ENCODE measurements at regions not wholly inside any gene's neighbourhood (a gene's known extent, or its start where the extent isn't known, plus 50 kb on each side); places are given as distances from the start of the nearest gene placed in this dataset.

DNA sequence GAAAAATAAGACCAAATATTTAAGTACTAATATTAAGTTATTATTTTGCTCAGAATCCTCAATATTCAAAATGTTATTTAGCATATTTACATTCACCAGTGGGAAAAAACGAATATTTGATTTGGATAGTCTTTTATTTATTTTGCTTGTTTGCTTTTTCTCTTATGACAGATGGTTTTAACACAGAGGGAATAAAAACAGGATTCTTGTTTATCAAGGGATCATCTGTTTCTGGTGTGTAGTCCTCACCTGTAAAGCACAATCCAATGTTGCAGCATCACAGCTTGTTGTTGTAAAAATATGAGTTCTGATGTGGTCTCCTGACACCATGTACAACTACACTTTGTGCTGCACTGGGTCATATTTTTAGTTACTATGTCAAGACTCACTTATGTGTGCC lies 103.9 kb downstream of the AVPR1A start:
- Mint-ChIP-seq H3K36me3 (no peaks in the 10 kb centered on the region), H3K27me3 (ENCODE audit: low read depth) (no peaks in the 10 kb centered on the region), H3K27ac (no peak overlapping the region), H3K4me1 (no peaks in the 10 kb centered on the region), H3K4me3 (no peak overlapping the region), H3K9me3 (no peaks in the 10 kb centered on the region)
- POLR2A ChIA-PET, result no interaction called here
- CTCF ChIA-PET, result no interaction called here
- no peak for ATAC-seq
- no peak for DNase-seq (ENCODE audit: low spot score)
- TF ChIP-seq, protein P1, sequence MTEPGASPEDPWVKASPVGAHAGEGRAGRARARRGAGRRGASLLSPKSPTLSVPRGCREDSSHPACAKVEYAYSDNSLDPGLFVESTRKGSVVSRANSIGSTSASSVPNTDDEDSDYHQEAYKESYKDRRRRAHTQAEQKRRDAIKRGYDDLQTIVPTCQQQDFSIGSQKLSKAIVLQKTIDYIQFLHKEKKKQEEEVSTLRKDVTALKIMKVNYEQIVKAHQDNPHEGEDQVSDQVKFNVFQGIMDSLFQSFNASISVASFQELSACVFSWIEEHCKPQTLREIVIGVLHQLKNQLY (CRISPR knock-in tag; IDR thresholded peaks at IDR 0.05), result no peak
- TF ChIP-seq ATF1 (CRISPR knock-in tag; IDR thresholded peaks at IDR 0.05), result no peak
- TF ChIP-seq, protein P2, sequence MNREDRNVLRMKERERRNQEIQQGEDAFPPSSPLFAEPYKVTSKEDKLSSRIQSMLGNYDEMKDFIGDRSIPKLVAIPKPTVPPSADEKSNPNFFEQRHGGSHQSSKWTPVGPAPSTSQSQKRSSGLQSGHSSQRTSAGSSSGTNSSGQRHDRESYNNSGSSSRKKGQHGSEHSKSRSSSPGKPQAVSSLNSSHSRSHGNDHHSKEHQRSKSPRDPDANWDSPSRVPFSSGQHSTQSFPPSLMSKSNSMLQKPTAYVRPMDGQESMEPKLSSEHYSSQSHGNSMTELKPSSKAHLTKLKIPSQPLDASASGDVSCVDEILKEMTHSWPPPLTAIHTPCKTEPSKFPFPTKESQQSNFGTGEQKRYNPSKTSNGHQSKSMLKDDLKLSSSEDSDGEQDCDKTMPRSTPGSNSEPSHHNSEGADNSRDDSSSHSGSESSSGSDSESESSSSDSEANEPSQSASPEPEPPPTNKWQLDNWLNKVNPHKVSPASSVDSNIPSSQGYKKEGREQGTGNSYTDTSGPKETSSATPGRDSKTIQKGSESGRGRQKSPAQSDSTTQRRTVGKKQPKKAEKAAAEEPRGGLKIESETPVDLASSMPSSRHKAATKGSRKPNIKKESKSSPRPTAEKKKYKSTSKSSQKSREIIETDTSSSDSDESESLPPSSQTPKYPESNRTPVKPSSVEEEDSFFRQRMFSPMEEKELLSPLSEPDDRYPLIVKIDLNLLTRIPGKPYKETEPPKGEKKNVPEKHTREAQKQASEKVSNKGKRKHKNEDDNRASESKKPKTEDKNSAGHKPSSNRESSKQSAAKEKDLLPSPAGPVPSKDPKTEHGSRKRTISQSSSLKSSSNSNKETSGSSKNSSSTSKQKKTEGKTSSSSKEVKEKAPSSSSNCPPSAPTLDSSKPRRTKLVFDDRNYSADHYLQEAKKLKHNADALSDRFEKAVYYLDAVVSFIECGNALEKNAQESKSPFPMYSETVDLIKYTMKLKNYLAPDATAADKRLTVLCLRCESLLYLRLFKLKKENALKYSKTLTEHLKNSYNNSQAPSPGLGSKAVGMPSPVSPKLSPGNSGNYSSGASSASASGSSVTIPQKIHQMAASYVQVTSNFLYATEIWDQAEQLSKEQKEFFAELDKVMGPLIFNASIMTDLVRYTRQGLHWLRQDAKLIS (CRISPR knock-in tag; IDR thresholded peaks at IDR 0.05; ENCODE audit: borderline replicate concordance), result no peak
- TF ChIP-seq, protein P3, sequence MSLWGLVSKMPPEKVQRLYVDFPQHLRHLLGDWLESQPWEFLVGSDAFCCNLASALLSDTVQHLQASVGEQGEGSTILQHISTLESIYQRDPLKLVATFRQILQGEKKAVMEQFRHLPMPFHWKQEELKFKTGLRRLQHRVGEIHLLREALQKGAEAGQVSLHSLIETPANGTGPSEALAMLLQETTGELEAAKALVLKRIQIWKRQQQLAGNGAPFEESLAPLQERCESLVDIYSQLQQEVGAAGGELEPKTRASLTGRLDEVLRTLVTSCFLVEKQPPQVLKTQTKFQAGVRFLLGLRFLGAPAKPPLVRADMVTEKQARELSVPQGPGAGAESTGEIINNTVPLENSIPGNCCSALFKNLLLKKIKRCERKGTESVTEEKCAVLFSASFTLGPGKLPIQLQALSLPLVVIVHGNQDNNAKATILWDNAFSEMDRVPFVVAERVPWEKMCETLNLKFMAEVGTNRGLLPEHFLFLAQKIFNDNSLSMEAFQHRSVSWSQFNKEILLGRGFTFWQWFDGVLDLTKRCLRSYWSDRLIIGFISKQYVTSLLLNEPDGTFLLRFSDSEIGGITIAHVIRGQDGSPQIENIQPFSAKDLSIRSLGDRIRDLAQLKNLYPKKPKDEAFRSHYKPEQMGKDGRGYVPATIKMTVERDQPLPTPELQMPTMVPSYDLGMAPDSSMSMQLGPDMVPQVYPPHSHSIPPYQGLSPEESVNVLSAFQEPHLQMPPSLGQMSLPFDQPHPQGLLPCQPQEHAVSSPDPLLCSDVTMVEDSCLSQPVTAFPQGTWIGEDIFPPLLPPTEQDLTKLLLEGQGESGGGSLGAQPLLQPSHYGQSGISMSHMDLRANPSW (CRISPR knock-in tag; conservative IDR thresholded peaks at IDR 0.05; ENCODE audit: low read depth), result no peak
- TF ChIP-seq EMX1 (CRISPR knock-in tag; IDR thresholded peaks at IDR 0.05), result no peak
- TF ChIP-seq, protein P4, sequence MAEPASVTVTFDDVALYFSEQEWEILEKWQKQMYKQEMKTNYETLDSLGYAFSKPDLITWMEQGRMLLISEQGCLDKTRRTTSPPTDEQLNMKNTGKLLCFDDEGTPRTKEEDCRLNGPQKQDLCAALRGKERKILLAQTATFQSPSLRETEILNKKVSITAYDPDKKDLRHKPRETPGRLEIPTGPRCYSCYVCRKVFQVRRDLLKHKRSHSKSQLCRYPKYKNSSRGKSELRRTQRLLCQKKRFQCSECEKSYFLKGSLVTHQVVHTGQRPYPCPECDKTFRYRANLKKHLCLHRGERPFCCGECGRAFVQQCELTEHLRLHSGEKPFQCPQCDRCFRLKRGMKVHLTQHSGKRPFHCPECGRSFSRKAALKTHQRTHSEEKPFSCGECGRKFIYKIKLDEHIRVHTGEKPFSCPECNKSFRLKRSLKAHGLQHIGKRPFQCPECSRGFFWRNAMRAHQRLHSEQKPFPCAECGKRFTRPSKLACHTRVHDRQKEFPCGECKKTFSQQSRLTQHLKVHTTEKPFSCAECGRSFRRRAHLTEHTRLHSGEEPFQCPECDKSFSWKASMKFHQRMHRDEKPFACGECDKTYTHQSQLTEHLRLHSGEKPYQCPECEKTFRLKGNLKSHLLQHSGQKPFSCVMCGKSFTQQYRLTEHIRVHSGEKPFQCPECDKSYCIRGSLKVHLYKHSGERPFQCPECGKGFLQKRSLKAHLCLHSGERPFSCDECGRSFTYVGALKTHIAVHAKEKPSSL (CRISPR knock-in tag; conservative IDR thresholded peaks at IDR 0.05), result no peak

DNA sequence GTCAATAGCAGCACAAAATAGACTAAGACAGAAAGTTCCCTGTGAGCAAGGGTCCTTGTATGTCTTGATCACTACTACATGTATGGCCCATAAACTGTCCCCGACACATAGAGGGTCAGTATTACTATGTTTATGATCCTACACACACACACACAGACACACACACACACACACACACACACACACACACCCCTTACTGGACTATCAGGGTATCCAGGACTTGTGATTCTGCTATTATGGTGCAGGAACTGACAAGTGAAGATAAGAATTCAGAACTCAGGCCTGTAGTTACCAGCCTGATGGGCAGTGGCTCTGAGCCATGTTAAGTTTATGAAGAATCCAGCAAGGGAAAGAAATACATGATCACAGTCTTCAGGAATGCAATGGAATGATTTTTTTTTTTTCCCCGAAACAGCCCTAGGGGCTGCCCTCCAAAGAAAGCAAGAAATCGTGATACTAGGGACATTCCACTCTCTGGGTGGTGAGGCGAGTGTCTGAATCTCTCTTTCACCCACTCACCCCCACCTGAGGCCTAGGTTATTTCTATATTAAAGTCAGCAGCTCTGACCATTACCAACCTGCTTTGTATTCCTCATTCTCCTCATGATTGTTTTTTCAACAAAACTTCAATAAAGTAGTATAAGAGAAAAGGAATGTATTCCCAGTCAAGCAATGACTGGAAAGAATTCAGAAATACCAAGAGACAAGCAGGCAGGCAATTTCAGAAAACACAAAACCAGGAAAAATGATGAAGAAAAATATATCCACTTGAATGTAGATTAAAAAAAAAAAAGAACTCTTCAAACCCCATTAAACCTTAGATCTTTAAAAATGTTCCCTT lies 105.8 kb downstream of the AVPR1A start:
- no peak for ATAC-seq
- Mint-ChIP-seq H3K27me3 (ENCODE audit: low read depth) (no peaks in the 10 kb centered on the region), H3K36me3 (no peaks in the 10 kb centered on the region), H3K4me3 (no peak overlapping the region), H3K4me1 (no peaks in the 10 kb centered on the region), H3K27ac (no peak overlapping the region), H3K9me3 (no peaks in the 10 kb centered on the region)
- TF ChIP-seq, protein P5, sequence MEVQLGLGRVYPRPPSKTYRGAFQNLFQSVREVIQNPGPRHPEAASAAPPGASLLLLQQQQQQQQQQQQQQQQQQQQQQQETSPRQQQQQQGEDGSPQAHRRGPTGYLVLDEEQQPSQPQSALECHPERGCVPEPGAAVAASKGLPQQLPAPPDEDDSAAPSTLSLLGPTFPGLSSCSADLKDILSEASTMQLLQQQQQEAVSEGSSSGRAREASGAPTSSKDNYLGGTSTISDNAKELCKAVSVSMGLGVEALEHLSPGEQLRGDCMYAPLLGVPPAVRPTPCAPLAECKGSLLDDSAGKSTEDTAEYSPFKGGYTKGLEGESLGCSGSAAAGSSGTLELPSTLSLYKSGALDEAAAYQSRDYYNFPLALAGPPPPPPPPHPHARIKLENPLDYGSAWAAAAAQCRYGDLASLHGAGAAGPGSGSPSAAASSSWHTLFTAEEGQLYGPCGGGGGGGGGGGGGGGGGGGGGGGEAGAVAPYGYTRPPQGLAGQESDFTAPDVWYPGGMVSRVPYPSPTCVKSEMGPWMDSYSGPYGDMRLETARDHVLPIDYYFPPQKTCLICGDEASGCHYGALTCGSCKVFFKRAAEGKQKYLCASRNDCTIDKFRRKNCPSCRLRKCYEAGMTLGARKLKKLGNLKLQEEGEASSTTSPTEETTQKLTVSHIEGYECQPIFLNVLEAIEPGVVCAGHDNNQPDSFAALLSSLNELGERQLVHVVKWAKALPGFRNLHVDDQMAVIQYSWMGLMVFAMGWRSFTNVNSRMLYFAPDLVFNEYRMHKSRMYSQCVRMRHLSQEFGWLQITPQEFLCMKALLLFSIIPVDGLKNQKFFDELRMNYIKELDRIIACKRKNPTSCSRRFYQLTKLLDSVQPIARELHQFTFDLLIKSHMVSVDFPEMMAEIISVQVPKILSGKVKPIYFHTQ (CRISPR knock-in tag; IDR thresholded peaks at IDR 0.05), result no peak
- no peak for TF ChIP-seq ZNF317 (CRISPR knock-in tag; IDR thresholded peaks at IDR 0.05; ENCODE audit: borderline replicate concordance, low read depth)
- TF ChIP-seq CBFB (CRISPR knock-in tag; IDR thresholded peaks at IDR 0.05; ENCODE audit: low read depth), result no peak
- no peak for TF ChIP-seq SOX15 (CRISPR knock-in tag; IDR thresholded peaks at IDR 0.05)
- TF ChIP-seq, protein P6, sequence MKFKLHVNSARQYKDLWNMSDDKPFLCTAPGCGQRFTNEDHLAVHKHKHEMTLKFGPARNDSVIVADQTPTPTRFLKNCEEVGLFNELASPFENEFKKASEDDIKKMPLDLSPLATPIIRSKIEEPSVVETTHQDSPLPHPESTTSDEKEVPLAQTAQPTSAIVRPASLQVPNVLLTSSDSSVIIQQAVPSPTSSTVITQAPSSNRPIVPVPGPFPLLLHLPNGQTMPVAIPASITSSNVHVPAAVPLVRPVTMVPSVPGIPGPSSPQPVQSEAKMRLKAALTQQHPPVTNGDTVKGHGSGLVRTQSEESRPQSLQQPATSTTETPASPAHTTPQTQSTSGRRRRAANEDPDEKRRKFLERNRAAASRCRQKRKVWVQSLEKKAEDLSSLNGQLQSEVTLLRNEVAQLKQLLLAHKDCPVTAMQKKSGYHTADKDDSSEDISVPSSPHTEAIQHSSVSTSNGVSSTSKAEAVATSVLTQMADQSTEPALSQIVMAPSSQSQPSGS (CRISPR knock-in tag; IDR thresholded peaks at IDR 0.05; ENCODE audit: borderline replicate concordance, low read depth), result no peak
- TF ChIP-seq SP1 (CRISPR knock-in tag; conservative IDR thresholded peaks at IDR 0.05), result no peak
- no peak for TF ChIP-seq ZNF263 (CRISPR knock-in tag; IDR thresholded peaks at IDR 0.05; ENCODE audit: low read depth)
- TF ChIP-seq ZNF121 (CRISPR knock-in tag; IDR thresholded peaks at IDR 0.05), result no peak
- TF ChIP-seq, protein P7, sequence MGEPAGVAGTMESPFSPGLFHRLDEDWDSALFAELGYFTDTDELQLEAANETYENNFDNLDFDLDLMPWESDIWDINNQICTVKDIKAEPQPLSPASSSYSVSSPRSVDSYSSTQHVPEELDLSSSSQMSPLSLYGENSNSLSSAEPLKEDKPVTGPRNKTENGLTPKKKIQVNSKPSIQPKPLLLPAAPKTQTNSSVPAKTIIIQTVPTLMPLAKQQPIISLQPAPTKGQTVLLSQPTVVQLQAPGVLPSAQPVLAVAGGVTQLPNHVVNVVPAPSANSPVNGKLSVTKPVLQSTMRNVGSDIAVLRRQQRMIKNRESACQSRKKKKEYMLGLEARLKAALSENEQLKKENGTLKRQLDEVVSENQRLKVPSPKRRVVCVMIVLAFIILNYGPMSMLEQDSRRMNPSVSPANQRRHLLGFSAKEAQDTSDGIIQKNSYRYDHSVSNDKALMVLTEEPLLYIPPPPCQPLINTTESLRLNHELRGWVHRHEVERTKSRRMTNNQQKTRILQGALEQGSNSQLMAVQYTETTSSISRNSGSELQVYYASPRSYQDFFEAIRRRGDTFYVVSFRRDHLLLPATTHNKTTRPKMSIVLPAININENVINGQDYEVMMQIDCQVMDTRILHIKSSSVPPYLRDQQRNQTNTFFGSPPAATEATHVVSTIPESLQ (CRISPR knock-in tag; IDR thresholded peaks at IDR 0.05), result no peak
- ChIA-PET POLR2A (no interaction called here), CTCF (no interaction called here)
- no peak for DNase-seq (ENCODE audit: low spot score)
